Activated naive CD4-positive, alpha-beta T cell treated with anti-CD3 and anti-CD28 coated beads, Interleukin-2, amount 50 U/mL, for 72 hours (primary cell): ENCODE measurements at regions not wholly inside any gene's neighbourhood (a gene's known extent, or its start where the extent isn't known, plus 50 kb on each side); places are given as distances from the start of the nearest gene placed in this dataset.
"Not testable (repeated sequence)": the region's sequence is repeated elsewhere in the genome, so short reads cannot be mapped to it uniquely, and the experiment has no call there.

Experiments
- ATAC-seq, 2 donors: fragments of 150-1000 bp; cut with Tn5 transposase; 2 replicates each; pipeline ENCODE4 v1.10.0; 2021; ENCODE audit warnings: mild to moderate bottlenecking in 2 of 2, moderate library complexity in 2 of 2
- DNase-seq, 2 donors: peaks; one replicate each; pipeline ENCODE4 v3.0.0; 2021 to 2022; ENCODE audit warnings: low spot score in 2 of 2
- H3K27ac Mint-ChIP-seq, 2 donors: one replicate each; pipeline ENCODE4 v1.8.0; 2022; ENCODE audit warnings: mild to moderate bottlenecking in 2 of 2, mixed read lengths in 2 of 2
- H3K36me3 Mint-ChIP-seq, 2 donors: one replicate each; pipeline ENCODE4 v1.8.0; 2022; ENCODE audit warnings: mixed read lengths in 2 of 2
- H3K9me3 Mint-ChIP-seq, 2 donors: one replicate each; pipeline ENCODE4 v1.8.0; 2022; ENCODE audit warnings: mixed read lengths in 2 of 2

GRCh38 chr4:189202182-189202868 lies 738.3 kb upstream of the FRG1 start:
- peak in 1 of 2 donors; percentile 82 for ATAC-seq
- Mint-ChIP-seq H3K27ac (peak overlapping the region in 1 of 2 donors; percentile 90), H3K9me3 (peaks cover 0 to 3% of the 10 kb centered on the region in 2 donors)

DNA sequence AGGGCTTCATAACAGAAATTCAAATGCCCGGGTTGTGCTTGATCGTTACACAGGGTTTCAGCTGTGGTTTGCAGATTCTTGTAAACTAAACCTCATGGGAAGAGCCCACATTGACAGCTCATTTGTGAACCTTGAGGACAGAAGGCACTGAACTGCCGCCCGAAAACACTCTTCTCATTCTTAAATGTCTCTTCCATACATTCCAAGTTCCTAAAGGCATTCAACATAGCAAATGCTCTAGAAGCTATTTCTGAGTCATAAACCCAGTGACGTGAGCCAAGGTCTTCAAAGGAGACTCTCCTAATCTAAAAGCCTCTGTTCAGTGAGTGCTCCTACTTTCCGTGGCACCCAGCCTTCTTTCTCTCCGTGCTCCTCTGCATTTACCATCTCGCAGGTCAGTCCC lies 737.8 kb upstream of the FRG1 start:
- no peak for DNase-seq
- peak in 1 of 2 donors; percentile 89 for ATAC-seq
- Mint-ChIP-seq H3K27ac (no peak overlapping the region), H3K36me3 (no peaks in the 10 kb centered on the region), H3K9me3 (peaks cover 0 to 3% of the 10 kb centered on the region in 2 donors)

More at GRCh38 chr4:189202182-189202868, 738.3 kb upstream of the FRG1 start:
- DNase-seq, result peak in 1 of 2 donors; percentile 45
- H3K36me3 Mint-ChIP-seq, result no peaks in the 10 kb centered on the region

DNA sequence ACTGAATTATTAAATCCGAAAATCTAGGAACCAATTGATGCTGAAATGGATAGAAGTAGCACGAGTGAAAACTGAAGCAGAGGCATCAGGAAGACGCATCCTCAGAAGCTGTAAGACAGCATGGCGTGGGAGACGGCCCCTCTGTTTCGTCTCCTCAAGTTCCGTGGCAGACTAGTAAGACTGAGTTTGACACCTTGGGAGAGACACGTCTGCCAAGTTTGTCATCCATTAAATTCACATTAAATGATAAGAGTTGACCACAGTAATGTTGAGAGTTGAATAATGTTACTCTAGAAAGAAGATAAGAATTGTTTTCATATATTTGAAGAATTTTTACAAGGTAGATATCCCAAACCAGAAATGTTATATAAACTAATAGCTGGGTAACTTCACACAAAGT lies 736.1 kb upstream of the FRG1 start:
- DNase-seq, result no peak
- H3K36me3 Mint-ChIP-seq, result no peaks in the 10 kb centered on the region
- no peak overlapping the region for H3K27ac Mint-ChIP-seq
- H3K9me3 Mint-ChIP-seq, result peaks cover 0 to 3% of the 10 kb centered on the region in 2 donors
- no peak for ATAC-seq

DNA sequence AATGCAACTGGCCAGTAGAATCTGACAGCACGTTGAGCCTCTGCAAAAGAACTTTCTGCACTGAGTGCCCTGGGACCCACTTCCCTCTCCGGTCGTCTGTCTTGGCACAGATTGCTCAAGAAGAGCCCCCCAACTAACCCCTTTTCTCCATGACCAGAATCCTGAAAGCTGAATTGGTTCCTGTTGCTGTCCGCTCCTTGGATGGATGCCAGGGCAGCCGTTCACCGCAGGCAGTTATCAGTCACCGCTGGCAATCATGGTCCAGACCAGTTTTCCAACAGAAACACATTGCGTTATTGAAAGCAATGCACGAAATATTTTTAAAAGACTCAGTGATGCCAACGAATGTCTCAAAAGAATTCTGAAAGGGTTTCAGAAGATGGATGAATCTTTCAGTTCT lies 733.7 kb upstream of the FRG1 start:
- ATAC-seq (no peak), DNase-seq (no peak)
- Mint-ChIP-seq H3K36me3 (no peaks in the 10 kb centered on the region), H3K27ac (no peak overlapping the region), H3K9me3 (peaks cover 0 to 9% of the 10 kb centered on the region in 2 donors)

DNA sequence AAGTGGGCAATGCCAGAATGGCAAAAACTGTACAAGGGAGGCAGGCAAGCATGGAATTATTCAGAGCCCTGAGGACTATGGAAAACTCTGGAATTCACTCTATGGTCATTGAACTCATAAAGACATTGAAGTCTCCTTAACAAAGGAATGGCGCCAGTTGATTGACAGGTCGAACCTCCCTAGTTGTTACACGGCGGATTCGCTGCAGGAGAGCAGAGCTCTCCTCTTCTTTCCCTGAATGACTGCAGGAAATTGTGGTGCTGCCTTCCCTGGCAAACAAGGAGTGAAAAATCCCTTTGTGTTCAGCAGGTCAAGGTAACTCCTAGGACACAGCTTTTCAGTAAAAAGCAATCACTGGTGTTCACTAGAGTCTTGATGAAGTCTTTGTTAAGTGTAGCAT lies 732.8 kb upstream of the FRG1 start:
- DNase-seq (no peak), ATAC-seq (no peak)
- Mint-ChIP-seq H3K27ac (no peak overlapping the region), H3K36me3 (no peaks in the 10 kb centered on the region), H3K9me3 (peaks cover 0 to 9% of the 10 kb centered on the region in 2 donors)

DNA sequence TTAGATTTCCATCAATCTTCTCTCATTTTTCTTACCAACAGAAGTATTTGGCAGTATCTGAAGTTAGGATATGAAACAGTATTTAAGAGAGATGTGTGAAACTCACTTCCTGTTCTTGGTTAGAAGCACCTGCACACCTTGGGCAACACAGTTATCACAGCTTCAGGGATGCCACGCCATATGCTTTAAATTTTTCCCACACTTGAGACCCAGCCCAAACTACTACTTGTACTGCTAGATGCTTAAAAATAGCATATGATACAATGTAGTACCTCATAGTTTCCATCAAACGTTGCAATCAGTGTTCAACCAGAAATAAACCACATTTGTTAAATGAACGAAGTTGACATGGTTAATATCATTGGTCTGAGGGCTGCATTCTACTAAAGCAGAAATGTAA lies 725.1 kb upstream of the FRG1 start:
- ATAC-seq, result no peak
- Mint-ChIP-seq H3K27ac (no peak overlapping the region), H3K36me3 (no peaks in the 10 kb centered on the region), H3K9me3 (peaks cover 0 to 13% of the 10 kb centered on the region in 2 donors)
- no peak for DNase-seq

DNA sequence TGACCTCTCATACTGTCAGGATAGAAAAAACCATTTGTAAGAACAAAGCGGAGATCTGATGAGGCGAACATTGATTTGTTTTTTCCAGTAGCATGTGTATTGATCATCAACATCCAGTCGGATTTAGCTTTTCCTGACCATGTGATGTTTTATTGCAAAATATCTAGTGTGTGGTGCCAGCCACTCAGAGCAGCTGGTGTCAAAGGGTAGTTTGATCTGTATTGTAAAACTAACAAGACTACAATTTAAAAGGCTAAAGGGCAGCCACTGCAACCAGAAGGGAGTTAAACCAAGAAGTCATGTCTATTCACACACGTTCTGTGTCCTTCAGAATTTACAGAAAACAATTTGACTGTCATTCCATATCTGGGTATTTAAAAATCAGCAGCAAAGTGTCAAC lies 719.0 kb upstream of the FRG1 start:
- H3K9me3 Mint-ChIP-seq, result peaks cover 0 to 5% of the 10 kb centered on the region in 2 donors
- no peaks in the 10 kb centered on the region for H3K36me3 Mint-ChIP-seq
- ATAC-seq (no peak), DNase-seq (no peak)
- H3K27ac Mint-ChIP-seq, result no peak overlapping the region

DNA sequence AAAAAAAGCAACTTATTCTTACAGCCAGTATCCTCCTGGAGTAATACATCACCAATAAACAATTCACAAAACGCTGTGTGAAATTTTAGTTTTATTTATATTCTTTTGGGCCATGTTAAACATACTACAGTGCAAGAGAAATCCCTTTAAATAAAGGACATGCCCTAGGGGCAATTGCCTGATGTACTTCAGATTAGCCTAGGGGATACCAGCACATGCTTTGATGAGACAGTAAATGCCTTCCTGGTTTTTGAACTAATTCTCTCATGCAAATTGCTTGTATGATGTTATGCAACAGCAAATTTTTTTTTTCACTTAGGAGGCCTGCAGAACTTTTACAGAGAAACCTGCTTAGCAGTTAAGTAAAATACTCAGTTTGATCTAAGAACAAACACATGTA lies 711.9 kb upstream of the FRG1 start:
- DNase-seq, result no peak
- Mint-ChIP-seq H3K9me3 (peaks cover 0 to 8% of the 10 kb centered on the region in 2 donors), H3K36me3 (no peaks in the 10 kb centered on the region)

GRCh38 chr4:189232274-189232673 lies 708.4 kb upstream of the FRG1 start:
- ATAC-seq, result no peak
- Mint-ChIP-seq H3K27ac (no peak overlapping the region), H3K36me3 (peaks cover 0 to 5% of the 10 kb centered on the region in 2 donors), H3K9me3 (peaks cover 4 to 12% of the 10 kb centered on the region in 2 donors)
- DNase-seq, result no peak

More for the DNA sequence above, 711.9 kb upstream of the FRG1 start:
- no peak overlapping the region for H3K27ac Mint-ChIP-seq
- ATAC-seq, result no peak

GRCh38 chr4:189233754-189234153 lies 706.9 kb upstream of the FRG1 start:
- not testable (repeated sequence) for DNase-seq, ATAC-seq, H3K36me3 Mint-ChIP-seq, H3K27ac Mint-ChIP-seq
- H3K9me3 Mint-ChIP-seq, result peaks cover 5 to 12% of the 10 kb centered on the region in 2 donors

GRCh38 chr4:189234948-189235347 lies 705.7 kb upstream of the FRG1 start:
- H3K9me3 Mint-ChIP-seq, result peaks cover 5 to 20% of the 10 kb centered on the region in 2 donors
- not testable (repeated sequence) for H3K27ac Mint-ChIP-seq, DNase-seq, ATAC-seq, H3K36me3 Mint-ChIP-seq

DNA sequence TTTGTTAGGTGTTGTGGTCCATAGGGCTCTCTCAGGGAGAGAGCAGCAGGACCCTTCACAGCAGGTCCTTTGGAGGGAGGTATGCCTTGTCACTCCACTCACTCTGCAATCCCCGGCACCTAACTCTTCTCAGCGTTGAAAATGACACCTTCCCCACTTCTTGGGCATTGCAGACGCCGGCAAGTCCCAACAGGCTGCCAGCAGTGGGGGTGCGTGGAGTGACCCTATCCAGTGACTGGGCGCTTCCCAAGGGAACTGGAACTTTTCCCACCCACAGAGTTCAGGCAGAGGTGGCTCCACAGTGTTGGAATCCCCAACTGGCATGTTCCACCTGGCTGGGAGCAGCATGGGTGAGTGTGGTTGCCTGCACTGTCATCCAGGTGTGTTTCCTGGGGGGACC lies 705.1 kb upstream of the FRG1 start:
- no peak overlapping the region for H3K27ac Mint-ChIP-seq
- no peak for DNase-seq
- no peak for ATAC-seq

GRCh38 chr4:189236321-189236720 lies 704.4 kb upstream of the FRG1 start:
- H3K36me3 Mint-ChIP-seq, ATAC-seq, H3K27ac Mint-ChIP-seq, DNase-seq: not testable (repeated sequence)
- peaks cover 5 to 20% of the 10 kb centered on the region in 2 donors for H3K9me3 Mint-ChIP-seq

More for the DNA sequence above, 705.1 kb upstream of the FRG1 start:
- Mint-ChIP-seq H3K9me3 (peaks cover 5 to 20% of the 10 kb centered on the region in 2 donors), H3K36me3 (peaks cover 0 to 6% of the 10 kb centered on the region in 2 donors)

- peaks cover 5 to 20% of the 10 kb centered on the region in 2 donors for H3K9me3 Mint-ChIP-seq
- H3K36me3 Mint-ChIP-seq, result peaks cover 0 to 6% of the 10 kb centered on the region in 2 donors
- H3K27ac Mint-ChIP-seq, result no peak overlapping the region
- no peak for ATAC-seq
- DNase-seq, result no peak
These were observed 703.3 kb upstream of the FRG1 start for GRCh38 chr4:189237340-189237739.

DNA sequence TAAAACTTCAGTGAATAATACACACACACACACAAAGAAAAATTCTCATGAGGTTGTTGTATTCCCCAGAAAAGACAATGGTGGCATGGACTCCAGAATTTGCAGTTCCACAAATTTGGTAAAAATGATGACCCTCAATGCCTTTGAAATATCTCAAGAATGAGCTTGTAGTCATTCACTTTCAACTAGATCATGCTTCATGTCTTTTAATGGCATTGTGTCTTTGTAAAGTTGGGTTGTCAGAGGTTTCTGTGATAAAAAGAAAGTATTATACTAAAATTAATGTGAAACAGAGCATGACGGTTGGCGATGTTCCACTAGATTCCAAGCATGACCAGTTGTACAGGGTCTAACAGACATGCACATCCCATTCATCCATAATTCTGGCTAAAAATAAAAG lies 685.0 kb upstream of the FRG1 start:
- no peak for ATAC-seq
- Mint-ChIP-seq H3K36me3 (peaks cover 0 to 11% of the 10 kb centered on the region in 2 donors), H3K27ac (no peak overlapping the region), H3K9me3 (peaks cover 20 to 30% of the 10 kb centered on the region in 2 donors)
- no peak for DNase-seq

- Mint-ChIP-seq H3K27ac (no peak overlapping the region), H3K36me3 (no peaks in the 10 kb centered on the region), H3K9me3 (peaks cover 18 to 33% of the 10 kb centered on the region in 2 donors)
- DNase-seq (no peak), ATAC-seq (no peak)
These were observed 679.2 kb upstream of the FRG1 start for GRCh38 chr4:189261475-189261874.

DNA sequence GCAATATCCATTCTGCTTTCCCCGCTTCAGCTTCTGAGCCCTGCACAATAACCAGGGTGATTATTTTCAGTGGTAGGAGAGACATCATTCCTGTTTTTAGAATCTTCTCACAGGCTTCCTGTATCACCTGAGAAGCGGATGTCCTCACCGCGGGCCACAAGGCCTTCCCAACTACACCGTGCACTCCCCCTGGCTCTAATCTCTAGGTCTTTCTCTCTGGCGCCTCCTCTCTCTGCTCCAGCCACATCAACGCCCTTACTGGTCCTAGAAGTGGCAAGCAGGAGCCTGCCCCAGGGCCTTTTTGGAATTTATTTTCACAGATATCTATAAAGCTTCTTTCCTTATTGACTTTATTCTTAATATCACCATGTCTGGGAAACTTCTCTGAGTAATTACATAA lies 675.2 kb upstream of the FRG1 start:
- no peaks in the 10 kb centered on the region for H3K36me3 Mint-ChIP-seq
- no peak for DNase-seq
- ATAC-seq, result no peak
- peaks cover 36 to 39% of the 10 kb centered on the region in 2 donors for H3K9me3 Mint-ChIP-seq
- H3K27ac Mint-ChIP-seq, result no peak overlapping the region

DNA sequence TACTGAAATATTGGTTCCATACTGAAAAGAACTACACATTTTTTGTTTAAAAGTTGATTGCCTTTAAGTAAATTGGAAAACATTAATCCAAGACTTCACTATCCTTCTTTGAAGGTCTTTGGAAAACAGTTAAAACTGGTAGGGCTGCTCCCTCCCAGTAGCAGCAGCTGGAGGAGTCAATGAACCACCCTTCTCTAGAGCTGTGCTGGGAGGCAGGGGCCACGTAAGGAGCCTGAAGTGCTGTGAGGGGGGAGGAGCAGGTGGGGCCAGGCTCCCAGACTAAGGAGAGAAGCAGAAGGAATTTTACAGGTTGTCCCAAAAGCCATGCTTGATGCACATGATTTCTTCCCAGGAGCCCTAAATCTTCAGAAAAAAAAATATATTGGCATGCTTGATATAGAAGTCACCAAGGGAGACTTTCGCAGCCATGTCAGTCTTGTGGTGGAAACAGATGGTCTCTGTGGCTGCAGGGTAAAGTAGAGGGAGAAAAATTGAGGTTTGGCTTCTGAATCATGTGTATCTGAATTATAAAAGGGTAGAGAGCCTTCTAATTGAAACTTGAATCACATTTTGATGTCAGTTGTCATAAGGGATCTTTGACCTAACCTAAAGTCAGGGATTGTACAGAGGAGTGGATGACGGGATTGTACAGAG lies 673.2 kb upstream of the FRG1 start:
- Mint-ChIP-seq H3K27ac (no peak overlapping the region), H3K36me3 (no peaks in the 10 kb centered on the region)

More for the DNA sequence above, 673.2 kb upstream of the FRG1 start:
- ATAC-seq (no peak), DNase-seq (no peak)
- peaks cover 27 to 37% of the 10 kb centered on the region in 2 donors for H3K9me3 Mint-ChIP-seq
